HepG2 (cell line): ENCODE measurements at regions not wholly inside any gene's neighbourhood (a gene's known extent, or its start where the extent isn't known, plus 50 kb on each side); places are given as distances from the start of the nearest gene placed in this dataset.

Source experiments
- ATAC-seq: fragments of 200-7000 bp; cut with Tn5 transposase; 3 replicates; pipeline ENCODE4 v1.9.1; 2020; ENCODE audit warnings: mild to moderate bottlenecking, moderate library complexity
- BruUV-seq: library from RNA; stranded (reverse); fragments of 400-500 nt; replicated peaks from 2 replicates; lab custom pipeline; 2021; lab: Mats Ljungman, UMichigan
- CTCF ChIA-PET: fragments of 300-600 bp; formaldehyde crosslinking; extraction: SDS; loops from one replicate; lab custom pipeline; 2021; ENCODE audit warnings: low total read pairs, inconsistent platforms, low intra/inter-chr PET ratio; lab: Yijun Ruan, JAX
- POLR2A ChIA-PET: fragments of 350-600 bp; sonication (Branson Sonifier 250); formaldehyde crosslinking; loops from one replicate; lab custom pipeline; 2020; ENCODE audit warnings: antibody characterized with exemption, inconsistent platforms; lab: Yijun Ruan, JAX
- DNase-seq: peaks from one replicate; pipeline ENCODE4 v3.0.0-alpha.2; 2015; ENCODE audit warnings: low spot score
- FAIRE-seq: peaks from 3 replicates; lab custom pipeline; 2011; peaks lifted over from hg19 to GRCh38; lab: Jason Lieb, UNC
- H2AFZ ChIP-seq: one replicate; pipeline ENCODE4 v1.6.1; 2011; ENCODE audit warnings: low read length, inconsistent platforms
- H3K27ac ChIP-seq: fragments of 300-600 bp; 3 replicates; pipeline ENCODE4 v1.8.0; 2011; ENCODE audit warnings: mixed run types, mild to moderate bottlenecking, mixed read lengths, low read length, inconsistent platforms; ENCODE audit not compliant: insufficient read depth; ENCODE audit errors: extremely low read length
- H3K27me3 ChIP-seq, 2 experiments: fragments of 200-600 bp in 1 of 2; 2 replicates in 1 of 2; 3 replicates in 1 of 2; pipeline versions ENCODE4 v1.6.0 to v1.8.0; 2011; ENCODE audit warnings: low read length in 2 of 2, mild to moderate bottlenecking in 2 of 2, moderate library complexity in 2 of 2, inconsistent platforms in 1 of 2; ENCODE audit not compliant: insufficient read depth in 2 of 2, control insufficient read depth in 1 of 2
- H3K36me3 ChIP-seq, 2 experiments: fragments of 200-600 bp in 1 of 2; replicated peaks in 1 of 2; 2 replicates in 1 of 2; 3 replicates in 1 of 2; pipeline versions ENCODE4 v1.5.1 to v1.8.0; 2011; ENCODE audit warnings: low read length in 2 of 2, inconsistent platforms in 1 of 2; ENCODE audit not compliant: insufficient read depth in 2 of 2, control insufficient read depth in 1 of 2
- H3K4me1 ChIP-seq: 2 replicates; pipeline ENCODE4 v1.5.1; 2012; ENCODE audit warnings: low read length, inconsistent platforms; ENCODE audit not compliant: insufficient read depth
- H3K4me2 ChIP-seq: 2 replicates; pipeline ENCODE4 v1.6.0; 2011; ENCODE audit warnings: low read depth, low read length, inconsistent platforms
- H3K4me3 ChIP-seq, 3 experiments: fragments of 200-600 bp in 1 of 3; sonication (generic), shearing (Covaris generic) in 1 of 3; replicated peaks in 1 of 3; 2 replicates each; pipeline ENCODE4 v1.5.1; 2011 to 2016; ENCODE audit warnings: low read length in 3 of 3, inconsistent platforms in 2 of 3, low read depth in 2 of 3, mild to moderate bottlenecking in 2 of 3, control low read depth in 1 of 3, mixed read lengths in 1 of 3; ENCODE audit not compliant: insufficient read depth in 1 of 3
- H3K79me2 ChIP-seq: one replicate; pipeline ENCODE4 v1.6.1; 2011; ENCODE audit warnings: low read length, inconsistent platforms; ENCODE audit not compliant: insufficient read depth
- H3K9ac ChIP-seq: 2 replicates; pipeline ENCODE4 v1.6.0; 2011; ENCODE audit warnings: mild to moderate bottlenecking, low read depth, low read length, inconsistent platforms; ENCODE audit not compliant: insufficient read depth
- H3K9me3 ChIP-seq: 2 replicates; pipeline ENCODE4 v1.5.1; 2012; ENCODE audit warnings: mild to moderate bottlenecking, low read length
- H4K20me1 ChIP-seq: 2 replicates; pipeline ENCODE4 v1.6.0; 2011; ENCODE audit warnings: inconsistent platforms, mild to moderate bottlenecking, low read length, moderate library complexity; ENCODE audit not compliant: insufficient read depth
- DRAP1 ChIP-seq: IDR thresholded peaks from 2 replicates; pipeline ENCODE4 v1.6.1; 2016; ENCODE audit warnings: missing genetic modification reagents, missing compliant biosample characterization
- E2F5 ChIP-seq: sonication (generic); formaldehyde crosslinking; conservative IDR thresholded peaks from 2 replicates; pipeline ENCODE4 v1.4.0; 2020; ENCODE audit warnings: missing genetic modification reagents
- GPBP1L1 ChIP-seq: sonication (generic); formaldehyde crosslinking; IDR thresholded peaks from 2 replicates; pipeline ENCODE4 v1.5.0; 2020; ENCODE audit warnings: mild to moderate bottlenecking, missing genetic modification reagents
- SAP130 ChIP-seq: IDR thresholded peaks from 2 replicates; pipeline ENCODE4 v1.6.1; 2016; ENCODE audit warnings: low read depth
- ZBTB2 ChIP-seq: sonication (generic); formaldehyde crosslinking; IDR thresholded peaks from 2 replicates; pipeline ENCODE4 v1.8.0; 2022; ENCODE audit warnings: low read depth, missing genetic modification reagents
- ZBTB3 ChIP-seq: sonication (generic); formaldehyde crosslinking; IDR thresholded peaks from 2 replicates; pipeline ENCODE4 v1.4.0; 2020; ENCODE audit warnings: low read depth, mild to moderate bottlenecking, moderate library complexity, missing genetic modification reagents, borderline replicate concordance
- ZNF678 ChIP-seq: sonication (generic); formaldehyde crosslinking; IDR thresholded peaks from 2 replicates; pipeline ENCODE4 v1.4.0; 2020; ENCODE audit warnings: mild to moderate bottlenecking, missing genetic modification reagents
- ZNF773 ChIP-seq: sonication (generic); formaldehyde crosslinking; IDR thresholded peaks from 2 replicates; pipeline ENCODE4 v1.4.0; 2020; ENCODE audit warnings: missing genetic modification reagents, borderline replicate concordance
- ZNF878 ChIP-seq: sonication (generic); formaldehyde crosslinking; IDR thresholded peaks from 2 replicates; pipeline ENCODE4 v1.8.1; 2023; ENCODE audit warnings: mild to moderate bottlenecking, missing genetic modification reagents, moderate library complexity
- WGBS: methylation state at CpG from one replicate; pipeline ENCODE4 v1.1.6; 2017; ENCODE audit warnings: low lambda C conversion rate; 5-methylcytosine and 5-hydroxymethylcytosine counted together
- in situ Hi-C: cut with HindIII; loops from 2 replicates; pipeline ENCODE4 v1.10.0; 2017; ENCODE audit warnings: low pct_unique_long_range_greater_than_20kb; ENCODE audit not compliant: extremely low pct_ligation_motif_present
- intact Hi-C: fragments of 100-400 bp; cut with micrococcal nuclease; formaldehyde crosslinking; loops from one replicate; pipeline ENCODE4 v1.10.0; 2022; ENCODE audit not compliant: unreplicated experiment

GRCh38 chr21:33977017-33977720, 61.6 kb upstream of the ATP5PO start:
- ChIA-PET CTCF (no interaction called here), POLR2A (interaction anchor here (1.3 kb wide), 1 partner anchor 11 kb away, joined by 4 read pairs; no protein-coding TSS in a partner anchor)
- in situ Hi-C loops = no loop called here
- Histone ChIP-seq H3K27ac (peak overlapping the region; percentile 68), H3K9me3 (no peaks in the 10 kb centered on the region), H4K20me1 (no peaks in the 10 kb centered on the region), H3K4me2 (peak overlapping the region; percentile 88), H3K36me3 (no peaks in the 10 kb centered on the region), H2AFZ (peak overlapping the region; percentile 39), H3K79me2 (no peaks in the 10 kb centered on the region), H3K4me3 (peak overlapping the region in 2 of 3 experiments; percentile 30 to 51; a peak in 2 of 6 replicates), H3K27me3 (no peaks in the 10 kb centered on the region), H3K4me1 (peaks cover 47% of the 10 kb centered on the region), H3K9ac (no peak overlapping the region)
- ATAC-seq = peak; percentile 32; the same call in 1 of the 3 replicates
- DNase-seq = peak; percentile 8
- no peak for FAIRE-seq
- no TSS peak for BruUV-seq
- 19% methylated on average over 6 of the region's 6 CpGs for WGBS
- TF ChIP-seq ZNF878 (no peak), DRAP1 (CRISPR knock-in tag) (0 out of 2 replicates have a peak, but pooled peaks have one; percentile 3)
- intact Hi-C loops = no loop called here

GRCh38 chr21:33976082-33977016, 60.7 kb upstream of the ATP5PO start:
- Histone ChIP-seq H2AFZ (peak overlapping the region; percentile 77), H3K27ac (peak overlapping the region; percentile 68), H3K4me1 (peaks cover 55% of the 10 kb centered on the region), H3K79me2 (no peaks in the 10 kb centered on the region), H3K9me3 (no peaks in the 10 kb centered on the region), H3K27me3 (no peaks in the 10 kb centered on the region), H3K9ac (peak overlapping the region; percentile 67), H3K4me3 (peak overlapping the region; percentile 14 to 51 (median 30)), H3K4me2 (peak overlapping the region; percentile 88), H4K20me1 (no peaks in the 10 kb centered on the region), H3K36me3 (no peaks in the 10 kb centered on the region)
- DNase-seq (peak; percentile 65), FAIRE-seq (peak; percentile 18), ATAC-seq (peak; percentile 75)
- 11% methylated on average over 12 of the region's 14 CpGs for WGBS
- in situ Hi-C loops = no loop called here
- no TSS peak for BruUV-seq
- ChIA-PET CTCF (no interaction called here), POLR2A (interaction anchor here (0.7 to 1.3 kb wide), 3 partner anchors 10 to 29 kb away, joined by 3 to 4 read pairs (median 3); no protein-coding TSS in a partner anchor)
- intact Hi-C loops = no loop called here
- no peak for TF ChIP-seq ZNF773 (CRISPR knock-in tag)
- TF ChIP-seq SAP130 = peak; percentile 60
- TF ChIP-seq ZBTB2 (CRISPR knock-in tag) = no peak
- TF ChIP-seq E2F5 (CRISPR knock-in tag) = no peak
- TF ChIP-seq ZBTB3 (CRISPR knock-in tag) = no peak
- no peak for TF ChIP-seq ZNF678 (CRISPR knock-in tag)
- TF ChIP-seq GPBP1L1 (CRISPR knock-in tag) = no peak
